Gastrocnemius medialis (tissue), 4 donors: ENCODE measurements at regions not wholly inside any gene's neighbourhood (a gene's known extent, or its start where the extent isn't known, plus 50 kb on each side); places are given as distances from the start of the nearest gene placed in this dataset.
"Not testable (repeated sequence)": the region's sequence is repeated elsewhere in the genome, so short reads cannot be mapped to it uniquely, and the experiment has no call there.

Experiments
- ATAC-seq, 2 donors: fragments of 150-250 bp; one replicate each; pipeline ENCODE4 v1.9.1; 2016
- DNase-seq, 2 donors: peaks; one replicate each; pipeline ENCODE4 v3.0.0-alpha.2; 2019
- H3K27ac ChIP-seq, 4 donors: fragments of 200-600 bp; sonication (generic); 1 replicate in 1 of 4; 2 replicates in 3 of 4; pipeline ENCODE4 v1.5.1; 2016 to 2018; ENCODE audit warnings: mild to moderate bottlenecking in 2 of 4, moderate library complexity in 1 of 4
- H3K27me3 ChIP-seq, 3 donors: fragments of 200-600 bp; sonication (generic) in 2 of 3; 1 replicate in 1 of 3; 2 replicates in 2 of 3; pipeline versions ENCODE4 v1.5.1 to v1.6.0; 2016 to 2019; ENCODE audit warnings: mild to moderate bottlenecking in 1 of 3, moderate library complexity in 1 of 3
- H3K36me3 ChIP-seq, 2 donors: fragments of 200-600 bp; sonication (generic) in 1 of 2; one replicate each; pipeline ENCODE4 v1.5.1; 2017 to 2018
- H3K4me1 ChIP-seq, 2 donors: fragments of 200-600 bp; sonication (generic) in 1 of 2; one replicate each; pipeline ENCODE4 v1.5.1; 2016 to 2017; ENCODE audit warnings: mild to moderate bottlenecking in 2 of 2
- H3K4me3 ChIP-seq, 4 donors: fragments of 200-600 bp; sonication (generic) in 3 of 4; 1 replicate in 1 of 4; 2 replicates in 3 of 4; pipeline ENCODE4 v1.5.1; 2016 to 2019; ENCODE audit warnings: mild to moderate bottlenecking in 2 of 4
- H3K9me3 ChIP-seq, 3 donors: fragments of 200-600 bp; sonication (generic) in 2 of 3; 1 replicate in 1 of 3; 2 replicates in 2 of 3; pipeline ENCODE4 v1.5.1; 2016 to 2019
- CTCF ChIP-seq, 5 experiments: fragments of 450-650 bp in 3 of 5; fragments of 200-600 bp in 2 of 5; sonication (generic) in 2 of 5; IDR thresholded peaks in 4 of 5; conservative IDR thresholded peaks in 1 of 5; 1 replicate in 4 of 5; 2 replicates in 1 of 5; pipeline ENCODE4 v1.5.1; 2016 to 2019; ENCODE audit warnings: antibody characterized with exemption in 5 of 5, mild to moderate bottlenecking in 3 of 5, moderate library complexity in 3 of 5
- POLR2A ChIP-seq, 2 donors: fragments of 450-650 bp; IDR thresholded peaks; one replicate each; pipeline ENCODE4 v1.6.1; 2017; ENCODE audit warnings: antibody characterized with exemption in 2 of 2, mild to moderate bottlenecking in 2 of 2, moderate library complexity in 2 of 2
- in situ Hi-C, 4 donors: fragments of 200-750 bp; cut with MboI; loops; one replicate each; pipeline versions ENCODE4 v1.15.0 to v1.8.0; 2017; ENCODE audit warnings: low sequenced_read_pairs in 4 of 4
- intact Hi-C: fragments of 100-400 bp; cut with DNase I; formaldehyde crosslinking; loops from one replicate; pipeline ENCODE4 v1.15.1; 2023; ENCODE audit warnings: low total_unique reads

- Histone ChIP-seq H3K9me3 (no peaks in the 10 kb centered on the region), H3K4me1 (no peaks in the 10 kb centered on the region), H3K4me3 (no peak overlapping the region), H3K27ac (peak overlapping the region in 3 of 4 donors; percentile 27 to 71 (median 58)), H3K27me3 (peaks cover 0 to 3% (median 0%) of the 10 kb centered on the region in 3 donors), H3K36me3 (no peaks in the 10 kb centered on the region)
- ATAC-seq, result no peak
- DNase-seq, result no peak
- TF ChIP-seq POLR2A (IDR thresholded peaks at IDR 0.05) (no peak), CTCF (IDR thresholded peaks at IDR 0.05 in 4 of 5, conservative IDR thresholded peaks at IDR 0.05 in 1 of 5) (no peak)
- in situ Hi-C loops, result no loop called here
- intact Hi-C loops, result loop anchor here (5.0 kb wide), 2 partner anchors 72 to 343 kb away; no protein-coding TSS in a partner anchor
These were observed 74.4 kb downstream of the ACKR3 start for GRCh38 chr2:236644067-236644466.

- no peak for ATAC-seq
- Histone ChIP-seq H3K27me3 (peaks cover 0 to 3% (median 0%) of the 10 kb centered on the region in 3 donors), H3K9me3 (no peaks in the 10 kb centered on the region), H3K36me3 (no peaks in the 10 kb centered on the region), H3K4me3 (no peak overlapping the region), H3K27ac (no peak overlapping the region), H3K4me1 (no peaks in the 10 kb centered on the region)
- in situ Hi-C loops (no loop called here), intact Hi-C loops (loop anchor here (5.0 kb wide), 2 partner anchors 72 to 343 kb away; no protein-coding TSS in a partner anchor)
- TF ChIP-seq CTCF (IDR thresholded peaks at IDR 0.05 in 4 of 5, conservative IDR thresholded peaks at IDR 0.05 in 1 of 5) (no peak), POLR2A (IDR thresholded peaks at IDR 0.05) (no peak)
- no peak for DNase-seq
These were observed 74.9 kb downstream of the ACKR3 start for GRCh38 chr2:236644502-236644911.

GRCh38 chr2:236645141-236645540 lies 75.5 kb downstream of the ACKR3 start:
- H3K27me3 ChIP-seq, H3K36me3 ChIP-seq, H3K4me3 ChIP-seq, DNase-seq, in situ Hi-C loops, H3K27ac ChIP-seq, intact Hi-C loops, H3K4me1 ChIP-seq, H3K9me3 ChIP-seq, ATAC-seq: not testable (repeated sequence)

GRCh38 chr2:236646441-236646840 lies 76.8 kb downstream of the ACKR3 start:
- H3K27me3 ChIP-seq, result peaks cover 0 to 3% (median 0%) of the 10 kb centered on the region in 3 donors
- intact Hi-C loops (no loop called here), in situ Hi-C loops (no loop called here)
- no peaks in the 10 kb centered on the region for H3K36me3 ChIP-seq
- H3K27ac ChIP-seq, result no peak overlapping the region
- no peaks in the 10 kb centered on the region for H3K9me3 ChIP-seq
- H3K4me1 ChIP-seq, result no peaks in the 10 kb centered on the region
- no peak for TF ChIP-seq CTCF (IDR thresholded peaks at IDR 0.05 in 4 of 5, conservative IDR thresholded peaks at IDR 0.05 in 1 of 5)
- TF ChIP-seq POLR2A (IDR thresholded peaks at IDR 0.05), result no peak
- H3K4me3 ChIP-seq, result no peak overlapping the region
- DNase-seq, result no peak
- no peak for ATAC-seq

GRCh38 chr2:236646871-236647270 lies 77.2 kb downstream of the ACKR3 start:
- H3K27ac ChIP-seq, result no peak overlapping the region
- H3K4me3 ChIP-seq, result no peak overlapping the region
- H3K9me3 ChIP-seq, result no peaks in the 10 kb centered on the region
- no peak for DNase-seq
- ATAC-seq, result no peak
- TF ChIP-seq POLR2A (IDR thresholded peaks at IDR 0.05) (no peak), CTCF (IDR thresholded peaks at IDR 0.05 in 4 of 5, conservative IDR thresholded peaks at IDR 0.05 in 1 of 5) (no peak)
- no peaks in the 10 kb centered on the region for H3K36me3 ChIP-seq
- in situ Hi-C loops, result no loop called here
- intact Hi-C loops, result no loop called here
- H3K27me3 ChIP-seq, result peaks cover 0 to 3% (median 0%) of the 10 kb centered on the region in 3 donors
- no peaks in the 10 kb centered on the region for H3K4me1 ChIP-seq
